ENCODE measurements at regions not wholly inside any gene's neighbourhood (a gene's known extent, or its start where the extent isn't known, plus 50 kb on each side); places are given as distances from the start of the nearest gene placed in this dataset.

DNA sequence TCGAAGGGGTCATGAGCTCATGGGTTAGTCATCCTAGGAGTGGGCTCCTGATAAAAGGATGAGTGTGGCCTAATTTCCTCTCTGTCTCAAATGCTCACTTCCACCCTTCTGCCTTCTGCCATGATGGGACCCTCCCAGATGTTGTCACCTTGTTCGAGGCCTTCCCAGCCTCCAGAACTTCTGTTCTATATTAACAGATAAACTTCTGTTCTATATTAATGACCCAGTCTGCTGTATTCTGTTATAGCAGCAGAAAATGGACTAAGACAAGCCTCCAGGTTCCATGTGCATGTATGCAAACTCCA is 583.2 kb downstream of the GLRX3 start:
- no peak for DNase-seq (ENCODE audit: low read depth)

DNA sequence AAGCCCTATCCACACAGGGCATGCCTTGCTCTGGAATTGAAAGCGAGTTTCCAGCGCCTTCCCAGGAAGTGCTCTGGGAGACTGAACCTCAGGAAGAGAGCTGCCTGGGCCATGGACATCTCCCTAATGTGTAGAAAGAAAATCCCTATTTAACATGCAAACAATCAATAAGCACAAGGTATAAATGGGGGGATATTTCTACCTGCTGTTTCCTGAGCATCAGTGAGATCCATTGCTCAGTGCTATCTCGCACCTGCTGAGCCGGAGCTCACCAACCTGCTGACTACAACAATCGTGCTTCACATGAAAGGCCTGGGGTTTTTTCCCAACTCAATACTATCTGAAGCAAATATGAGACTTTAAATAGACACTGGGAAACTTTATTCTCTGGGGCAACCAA is 584.0 kb downstream of the GLRX3 start:
- DNase-seq (ENCODE audit: low read depth) = no peak

DNA sequence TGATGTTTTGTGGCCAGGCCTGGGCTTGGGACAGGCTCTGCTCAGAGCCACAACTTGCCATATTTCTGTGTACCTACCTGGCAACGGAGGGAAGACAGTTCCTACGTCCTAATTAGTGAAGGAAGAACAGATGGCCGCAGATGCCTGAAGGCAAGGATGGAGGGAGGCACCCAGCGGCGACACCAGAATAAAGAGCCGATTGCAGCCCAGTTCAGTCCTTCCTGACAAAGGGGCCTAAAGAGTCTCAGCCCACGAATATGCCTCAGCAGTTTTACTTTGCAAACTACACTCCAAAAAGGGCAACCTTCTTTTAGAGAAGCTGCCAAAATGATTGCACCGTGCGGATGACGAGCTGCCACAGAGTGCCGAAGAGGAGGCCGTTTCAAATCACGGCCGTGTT is 585.8 kb downstream of the GLRX3 start:
- no peak for DNase-seq (ENCODE audit: low read depth)

DNA sequence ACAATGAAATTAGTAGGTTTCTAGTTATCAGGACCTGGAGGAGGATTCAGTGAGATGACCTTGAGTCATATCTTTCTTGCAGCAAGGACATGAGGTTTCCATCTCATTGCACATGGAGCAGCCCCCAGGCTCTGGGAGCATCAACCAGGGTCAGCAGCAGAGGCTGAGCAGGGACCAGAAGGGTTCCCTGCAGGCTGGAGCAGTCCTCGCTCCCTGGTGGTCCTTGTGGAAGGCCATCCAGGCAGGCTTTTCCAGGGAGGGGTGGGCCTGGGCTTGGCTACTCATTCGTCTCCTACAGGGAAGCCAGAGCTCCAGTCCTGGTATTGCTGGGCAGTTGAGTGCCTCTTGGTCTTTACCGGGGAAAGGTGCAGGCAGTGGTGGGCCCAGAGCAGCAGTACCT is 587.5 kb downstream of the GLRX3 start:
- DNase-seq (ENCODE audit: low read depth) = no peak

DNA sequence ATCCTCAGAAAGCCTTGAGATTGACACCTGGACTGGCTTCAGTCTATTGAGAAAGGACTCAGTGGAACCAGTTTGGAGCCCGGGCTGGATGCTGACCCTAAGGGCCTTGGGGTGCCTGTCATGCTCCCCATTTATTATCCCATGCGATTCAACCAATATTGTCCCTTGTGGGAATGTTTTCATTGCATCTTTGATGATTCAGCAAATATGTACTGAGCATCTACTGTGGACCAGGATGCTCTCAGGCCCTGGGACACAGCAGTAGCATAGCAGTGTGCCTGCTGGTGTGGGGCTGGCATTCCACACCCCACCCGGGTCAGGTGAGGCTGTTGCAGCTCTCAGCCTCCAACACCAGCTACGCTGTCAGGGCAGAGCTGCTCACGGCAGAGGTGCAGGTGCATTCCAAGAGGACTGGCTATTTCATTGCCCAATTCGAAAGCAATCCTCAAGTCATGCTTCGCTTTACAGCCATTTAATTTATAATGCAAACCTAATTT is 586.0 kb downstream of the TCERG1L start:
- DNase-seq (ENCODE audit: low read depth) = no peak

DNA sequence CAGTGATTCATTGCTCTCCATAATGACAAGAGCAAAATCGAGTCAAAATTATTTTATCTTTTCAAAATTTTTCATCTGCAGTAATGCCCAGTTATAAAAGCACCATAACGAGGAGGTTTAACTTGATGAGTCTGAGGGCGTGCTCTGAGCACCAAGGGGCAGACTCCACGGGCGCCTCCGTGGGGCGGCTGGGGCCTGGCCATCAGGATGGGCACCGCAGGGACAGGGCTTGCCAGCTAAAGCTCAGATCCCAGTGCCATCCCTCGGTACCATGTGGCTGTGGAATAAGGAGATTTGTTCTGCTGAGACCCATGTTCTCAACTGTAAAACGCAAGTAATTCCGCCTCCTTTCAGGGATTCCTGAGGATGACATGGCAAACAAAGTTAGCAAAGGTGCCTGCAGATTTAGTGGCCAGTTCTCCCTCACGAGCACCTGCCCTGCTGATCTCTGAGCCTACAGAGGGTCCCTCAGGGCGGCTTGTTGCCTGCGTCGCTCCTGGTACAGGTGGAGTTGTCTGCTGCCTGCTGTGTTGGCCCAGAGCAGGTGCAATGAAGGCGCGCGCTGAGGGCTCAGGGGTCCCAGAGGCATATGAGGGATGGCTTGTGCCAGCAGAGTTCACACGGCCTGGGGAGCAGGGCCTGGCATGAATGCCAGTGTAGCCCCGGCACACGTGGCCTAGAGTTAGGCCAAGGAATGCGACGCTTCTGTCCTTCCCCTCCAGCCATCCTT is 584.4 kb downstream of the TCERG1L start:
- no peak for DNase-seq (ENCODE audit: low read depth)

DNA sequence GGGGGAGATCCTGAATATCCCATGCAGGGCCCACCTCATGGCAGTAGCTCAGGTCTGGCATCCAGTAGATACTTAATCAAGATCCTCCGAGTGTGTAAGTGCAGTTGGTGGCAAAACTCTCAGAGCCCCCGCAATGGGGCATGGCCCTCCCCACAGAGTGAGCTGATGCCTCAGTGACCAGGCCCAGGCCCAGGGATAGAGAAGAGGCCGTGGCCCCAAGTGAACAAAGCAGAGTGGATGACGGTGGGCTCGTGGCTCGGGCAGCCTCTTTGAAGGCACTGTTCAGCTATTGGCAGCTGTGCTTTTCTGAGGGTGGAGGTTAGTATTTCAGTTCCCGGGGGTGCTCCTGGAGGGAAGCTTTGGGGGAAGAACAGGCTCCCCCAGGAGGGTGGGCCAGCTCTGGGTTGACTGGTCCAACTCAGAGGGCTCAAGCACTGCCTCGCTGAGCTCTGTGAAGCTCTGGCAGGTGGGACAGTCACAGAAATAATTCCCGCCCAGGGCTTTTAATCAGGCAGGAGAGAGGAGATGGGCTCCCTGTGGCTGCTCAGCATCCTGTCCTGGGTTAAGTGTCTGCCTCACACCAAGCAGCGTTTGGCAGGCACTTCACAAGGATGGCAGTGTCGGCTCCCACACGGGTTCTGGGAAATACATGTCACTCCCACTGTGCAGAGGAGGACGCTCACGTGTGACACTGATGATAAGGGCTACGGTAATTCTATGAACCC is 583.6 kb downstream of the TCERG1L start:
- no peak for DNase-seq (ENCODE audit: low read depth)

DNA sequence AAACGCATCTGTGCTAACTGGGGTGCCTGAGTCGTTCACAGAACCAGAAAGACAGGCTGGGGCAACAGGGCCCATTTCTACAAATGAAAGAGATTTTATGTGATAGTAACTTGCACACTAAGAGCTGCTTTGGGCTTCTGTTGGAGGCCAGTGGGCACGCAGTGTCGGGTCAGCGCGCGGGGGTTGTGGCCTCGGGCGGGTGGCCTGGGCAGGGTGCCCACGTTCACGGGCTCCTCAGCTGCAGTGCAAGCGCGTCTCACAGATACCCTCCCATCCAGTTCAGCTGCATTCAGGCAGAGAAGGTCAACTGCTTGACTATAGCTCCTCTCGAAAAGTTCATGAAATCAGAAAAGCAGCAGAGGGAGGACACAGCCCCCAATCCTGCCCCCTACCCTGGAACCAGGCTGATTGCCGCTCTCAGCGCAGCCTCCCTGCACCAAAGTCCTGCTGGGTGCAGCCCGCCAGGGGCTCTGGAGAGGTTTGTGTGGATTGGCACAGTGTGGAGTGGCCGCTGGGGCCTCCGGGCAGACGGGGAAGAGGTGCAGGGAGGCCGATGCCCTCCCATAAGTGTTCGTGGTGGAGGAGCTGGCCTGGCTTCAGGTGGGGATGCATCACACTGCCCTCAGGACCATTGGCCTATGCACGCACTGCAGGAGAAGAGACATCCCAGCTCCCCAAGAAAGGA is 582.8 kb downstream of the TCERG1L start:
- no peak for DNase-seq (ENCODE audit: low read depth)

DNA sequence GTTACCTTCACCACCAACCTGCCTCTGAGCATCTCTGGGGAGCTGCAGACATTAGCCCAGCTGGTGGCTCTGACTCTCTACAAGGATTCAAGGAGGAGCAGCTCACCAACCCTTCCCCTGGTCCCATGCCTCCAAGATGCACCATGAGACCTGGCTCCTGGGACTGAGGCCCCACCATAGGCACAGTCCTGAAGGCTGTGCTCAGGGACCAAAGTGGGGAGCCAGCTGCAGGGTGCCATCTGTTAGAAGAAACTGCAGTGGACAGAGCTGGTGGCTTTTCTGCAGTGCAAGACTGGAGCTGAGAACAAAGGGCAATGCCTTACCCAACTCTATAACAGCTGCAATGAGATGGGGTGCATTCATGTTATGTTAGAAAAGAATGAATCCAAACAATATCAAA is 581.6 kb downstream of the TCERG1L start:
- DNase-seq (ENCODE audit: low read depth) = no peak

DNA sequence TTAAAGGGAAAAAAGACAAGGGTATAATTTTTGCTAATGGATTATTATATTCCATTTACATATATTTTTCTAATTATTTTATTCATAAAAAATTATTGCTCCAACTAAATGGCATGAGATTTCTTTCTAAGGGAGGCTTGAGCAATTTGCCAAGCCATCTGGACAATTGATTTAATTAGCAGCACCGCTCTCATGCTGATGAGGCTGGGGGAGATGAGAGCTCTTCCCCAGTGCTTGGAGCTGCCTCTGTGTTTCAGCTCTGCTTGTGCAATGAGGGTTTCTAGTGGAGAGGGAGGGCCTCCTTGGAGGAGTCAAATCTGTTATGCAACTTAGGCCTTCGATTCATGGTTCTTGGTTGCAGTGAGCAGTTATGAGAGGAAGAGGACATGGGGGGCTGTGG is 574.3 kb downstream of the TCERG1L start:
- DNase-seq (ENCODE audit: low read depth) = no peak

DNA sequence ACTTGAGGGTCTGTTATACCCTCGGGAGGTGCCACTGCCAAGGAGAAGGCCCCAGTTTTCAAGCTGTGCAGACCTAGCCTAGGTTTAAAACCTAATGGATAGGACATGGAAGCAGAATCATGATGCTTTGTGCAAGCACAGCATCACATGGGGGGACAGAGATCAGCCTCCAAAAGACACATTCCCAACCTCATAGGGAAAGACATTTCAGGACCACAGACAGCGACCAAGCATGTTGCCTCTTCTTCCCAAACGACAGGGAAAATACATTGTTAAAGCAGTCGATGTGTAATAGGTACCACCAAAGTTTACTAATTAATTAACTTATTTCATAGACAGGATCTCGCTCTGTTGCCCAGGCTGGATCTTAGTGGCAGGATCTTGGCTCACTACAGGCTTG is 573.9 kb downstream of the TCERG1L start:
- DNase-seq (ENCODE audit: low read depth) = no peak

DNA sequence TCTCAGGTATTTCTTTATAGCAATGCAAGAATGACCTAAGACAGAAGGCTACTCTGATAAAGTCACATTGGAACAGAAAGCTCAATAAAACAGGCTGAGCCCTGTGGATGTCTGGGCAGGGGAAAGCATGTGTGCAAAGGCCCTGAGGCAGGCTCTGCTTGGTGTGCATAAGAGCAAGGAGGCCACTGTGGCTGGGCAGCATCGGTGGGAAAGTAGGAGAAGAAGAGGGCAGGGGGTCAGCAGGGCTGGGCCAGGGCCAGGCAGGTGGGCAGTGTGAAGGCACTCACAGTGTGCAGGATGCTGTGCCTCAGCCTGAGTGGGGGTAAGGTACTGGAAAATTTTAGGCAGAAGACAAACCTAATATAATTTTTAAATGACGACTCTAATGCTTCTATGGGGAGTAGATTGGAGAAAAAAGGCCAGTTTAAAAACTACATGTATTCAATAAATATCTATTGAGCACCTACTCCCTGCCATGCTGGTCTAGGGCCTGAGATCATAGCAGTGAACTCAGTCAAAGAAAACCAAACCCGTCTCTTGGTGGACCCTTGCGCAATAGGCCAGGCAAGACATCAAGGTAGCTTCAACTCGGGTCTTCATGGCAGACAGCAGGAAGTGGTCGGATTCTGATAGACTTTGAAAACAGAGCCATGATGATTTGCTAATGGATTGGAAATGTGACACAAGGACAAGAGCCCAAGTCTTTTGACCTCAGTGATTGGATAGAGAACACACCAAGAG is 572.3 kb downstream of the TCERG1L start:
- DNase-seq (ENCODE audit: low read depth) = no peak

DNA sequence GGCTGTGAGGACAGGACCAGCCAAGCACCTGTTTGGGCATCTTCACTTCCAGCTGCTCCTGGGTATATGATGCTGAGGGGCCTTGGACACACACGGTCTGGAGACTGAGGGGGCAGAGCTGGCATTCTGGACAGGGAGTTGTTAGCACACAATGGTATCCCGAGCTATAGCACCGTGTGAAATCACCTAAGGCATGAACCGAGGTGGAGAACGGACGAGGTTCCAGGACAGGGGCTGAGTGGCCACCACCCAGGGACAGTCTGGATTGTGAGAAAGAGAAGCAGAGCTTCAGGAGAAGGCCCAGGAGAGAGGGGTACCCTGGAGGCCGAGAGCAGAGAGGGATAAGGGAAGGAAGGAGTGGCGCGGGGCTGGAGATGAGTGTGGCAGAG is 571.8 kb downstream of the TCERG1L start:
- DNase-seq (ENCODE audit: low read depth) = no peak

DNA sequence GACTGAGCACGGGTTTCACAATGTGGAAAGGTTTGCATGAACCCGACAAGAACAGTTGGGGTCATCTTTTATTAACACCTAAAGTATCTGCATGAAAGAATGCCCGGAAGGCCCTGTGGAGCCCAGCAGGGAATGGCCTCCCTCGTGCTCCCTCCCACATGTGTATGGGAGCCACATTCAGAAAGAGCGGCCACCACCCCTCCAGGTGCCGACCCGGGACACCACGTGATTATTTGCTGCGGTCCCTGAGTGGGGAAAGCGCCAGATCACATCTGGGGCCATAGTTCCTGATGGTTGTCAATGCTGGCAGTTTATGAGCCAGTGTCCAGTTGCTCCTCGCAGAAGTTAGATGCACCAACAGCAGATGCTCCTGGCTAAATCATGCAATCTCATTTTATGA is 571.4 kb downstream of the TCERG1L start:
- no peak for DNase-seq (ENCODE audit: low read depth)

DNA sequence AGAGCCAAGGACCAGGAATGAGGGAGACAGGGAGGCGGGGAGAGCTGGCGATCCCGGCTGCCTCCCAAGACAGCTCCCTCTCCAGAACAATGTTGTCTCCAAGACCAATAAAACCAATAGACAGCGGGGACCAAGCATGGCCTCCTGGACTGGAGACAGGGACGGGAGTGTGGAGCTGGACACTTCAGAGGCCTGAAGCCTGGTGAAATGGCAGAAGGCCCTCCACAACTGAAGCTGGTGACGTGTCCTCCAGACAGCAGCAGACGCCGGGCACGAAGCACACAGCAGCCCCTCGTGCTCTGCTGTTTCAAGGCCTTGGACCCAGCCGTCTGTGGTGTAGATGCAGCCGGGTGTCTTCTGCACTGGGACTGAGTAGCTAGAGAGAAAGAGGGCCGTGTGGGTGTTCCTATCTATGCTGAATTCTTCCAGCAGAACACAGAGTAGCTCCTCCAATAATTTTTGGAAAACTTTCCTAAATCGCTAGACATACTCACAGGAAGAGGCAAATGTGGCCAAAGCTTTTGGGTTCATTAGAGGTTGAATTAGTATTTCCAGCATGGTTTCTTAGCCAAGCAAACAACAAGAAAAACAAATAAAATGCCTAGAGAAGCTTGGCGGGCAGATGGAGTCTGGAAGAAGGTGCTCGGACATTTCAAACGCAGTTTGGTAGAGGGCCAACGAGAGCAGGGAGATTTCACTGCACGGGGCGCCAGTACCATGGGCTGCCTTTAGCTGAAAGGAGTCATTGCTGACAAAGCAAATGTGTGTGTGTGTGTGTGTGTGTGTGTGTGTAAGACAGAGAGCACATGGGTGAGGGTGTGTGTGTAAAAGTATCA is 570.4 kb downstream of the TCERG1L start:
- no peak for DNase-seq (ENCODE audit: low read depth)

DNA sequence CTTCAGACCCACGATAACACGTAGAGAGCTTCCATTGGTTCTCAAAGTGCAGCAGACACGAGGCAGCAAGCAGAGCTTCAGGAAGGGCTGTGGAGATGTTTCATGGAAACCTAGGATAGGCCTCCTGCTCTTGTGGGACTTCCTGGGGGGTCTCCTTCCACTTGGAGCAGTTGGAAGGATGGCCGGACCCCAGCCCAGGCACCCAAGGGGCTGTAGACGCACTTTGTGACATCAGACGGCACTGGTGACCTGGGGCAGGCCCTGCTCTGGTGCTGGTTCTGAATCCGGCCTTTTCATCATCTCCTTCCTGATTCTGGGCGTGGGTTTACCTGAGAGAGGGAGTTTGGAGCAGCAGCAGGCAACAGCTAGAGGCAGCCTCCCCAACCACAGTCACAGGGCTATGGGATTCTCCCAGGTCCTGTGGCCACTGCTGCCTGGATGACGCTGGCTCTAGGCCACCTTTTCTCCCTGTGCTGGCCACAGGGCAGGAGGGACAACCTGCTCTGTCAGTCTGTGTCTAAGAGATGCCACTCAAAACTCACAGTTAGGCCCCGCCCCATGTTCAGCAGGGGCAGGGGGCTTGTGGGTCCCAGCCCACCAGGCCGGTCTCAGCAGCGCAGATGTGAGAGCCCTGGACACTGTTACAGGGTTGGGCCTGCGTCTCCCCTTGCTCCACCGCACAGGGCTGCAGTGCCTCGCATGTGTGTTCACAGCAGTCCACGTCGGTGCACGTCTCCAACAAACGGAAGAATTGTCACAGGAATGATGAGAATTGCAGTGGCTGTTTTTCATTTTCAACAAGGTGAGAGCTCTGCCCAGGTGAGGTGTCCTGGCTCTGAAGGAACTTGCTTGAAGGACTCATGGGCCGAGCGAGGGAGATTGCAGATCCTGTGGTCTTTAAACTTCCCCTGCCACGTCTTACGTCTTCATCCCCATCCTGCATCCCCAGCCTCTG is 569.3 kb downstream of the TCERG1L start:
- DNase-seq (ENCODE audit: low read depth) = no peak

DNA sequence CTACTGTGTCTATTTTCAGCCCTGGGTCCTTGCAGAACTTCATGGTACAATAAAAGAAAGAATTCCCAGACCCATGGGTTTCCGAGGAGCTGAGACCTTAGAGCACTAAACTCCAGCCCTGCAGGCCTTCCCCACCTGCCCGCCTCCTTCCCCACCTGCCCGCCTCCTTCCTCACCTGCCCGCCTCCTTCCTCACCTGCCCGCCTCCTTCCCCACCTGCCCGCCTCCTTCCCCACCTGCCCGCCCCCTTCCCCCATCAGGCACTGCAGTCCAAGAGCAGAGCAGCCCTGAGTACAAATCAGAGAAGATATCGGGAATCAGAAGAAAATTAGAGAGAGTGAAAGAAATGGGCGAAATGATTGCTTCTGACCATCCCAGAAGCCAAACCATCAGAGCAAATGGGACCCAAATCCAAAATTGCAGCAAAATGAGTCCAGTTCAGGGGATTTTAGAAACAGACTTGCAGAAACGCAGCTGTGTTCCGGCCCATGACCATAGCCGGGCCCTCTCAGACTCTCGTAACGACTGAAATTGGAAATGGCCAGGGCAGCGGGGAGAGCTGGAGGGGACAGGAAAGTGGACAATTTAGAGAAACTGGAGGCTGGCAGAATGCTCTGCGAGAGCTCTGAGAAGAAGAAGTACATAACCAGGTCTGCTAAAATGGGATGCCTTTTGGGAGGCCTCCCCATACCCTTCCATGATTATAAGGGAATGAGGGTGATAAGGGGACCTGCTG is 568.4 kb downstream of the TCERG1L start:
- no peak for DNase-seq (ENCODE audit: low read depth)

DNA sequence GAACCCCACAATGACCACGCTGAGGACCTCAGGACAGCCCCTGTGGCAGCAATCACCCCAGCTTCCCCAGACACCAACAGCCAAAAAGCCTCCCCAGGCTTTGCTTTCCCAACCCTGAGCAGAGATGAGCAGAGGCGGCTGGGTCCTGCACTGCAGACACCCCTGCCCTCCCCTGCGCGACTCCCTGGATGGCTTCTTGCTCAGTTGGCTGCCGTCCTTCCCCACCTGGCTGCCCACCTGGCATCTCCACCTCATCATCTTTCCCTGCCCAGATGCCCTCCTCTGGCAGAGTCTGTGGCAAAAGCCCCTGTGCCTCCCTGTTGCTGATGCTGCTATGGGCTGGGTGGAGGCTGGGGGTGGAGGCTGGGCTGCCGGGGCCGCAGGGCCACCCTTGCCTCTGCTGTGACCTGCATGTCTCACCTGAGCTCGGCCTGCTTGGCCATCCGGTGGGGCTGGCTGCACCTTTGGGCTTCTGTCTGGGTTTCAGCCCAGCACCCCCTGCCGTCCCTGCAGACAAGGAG is 567.7 kb downstream of the TCERG1L start:
- DNase-seq (ENCODE audit: low read depth) = no peak

DNA sequence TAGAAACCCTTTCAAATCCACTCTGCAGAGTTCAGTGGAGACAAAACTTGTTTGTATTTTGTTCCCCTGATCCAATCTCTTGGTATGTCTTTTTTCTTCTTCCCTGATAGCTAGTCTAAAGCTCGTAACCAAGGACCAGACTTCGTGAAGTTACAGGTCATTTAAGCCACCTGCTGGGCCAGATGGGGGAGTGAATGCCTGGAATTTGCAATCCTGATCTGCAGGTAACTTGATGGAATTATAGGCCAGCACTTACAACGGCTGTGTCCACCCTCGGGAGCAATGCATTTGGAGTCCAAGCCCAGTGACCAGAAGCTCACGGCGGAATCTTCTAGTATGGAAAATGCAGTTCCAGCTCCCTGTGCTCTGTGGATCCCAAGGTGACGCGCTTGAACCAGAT is 566.9 kb downstream of the TCERG1L start:
- DNase-seq (ENCODE audit: low read depth) = no peak

DNA sequence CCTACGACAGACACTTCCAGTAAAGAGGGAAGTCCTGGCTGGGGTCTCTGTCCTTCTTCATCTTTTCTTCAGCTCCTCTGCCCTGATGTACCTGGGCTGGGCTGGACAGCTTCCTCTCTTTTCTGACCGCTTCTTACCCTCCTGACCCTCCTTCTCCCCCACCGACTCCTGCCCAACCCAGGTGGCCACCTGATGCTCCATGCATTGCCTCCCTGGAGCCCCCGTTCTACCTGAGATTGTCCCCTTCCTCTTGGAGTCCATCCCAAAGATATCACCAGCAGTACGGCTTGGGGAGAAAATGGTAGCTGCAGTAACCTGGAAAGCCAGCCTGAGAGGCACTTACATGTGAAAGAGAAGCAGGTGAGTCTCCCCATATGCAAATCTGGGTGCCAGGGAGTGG is 566.3 kb downstream of the TCERG1L start:
- DNase-seq (ENCODE audit: low read depth) = no peak

Data from amniotic epithelial cell (primary cell).